RWPE2 (cell line): ENCODE measurements at regions not wholly inside any gene's neighbourhood (a gene's known extent, or its start where the extent isn't known, plus 50 kb on each side); places are given as distances from the start of the nearest gene placed in this dataset.

Experiments used
- ATAC-seq: fragments of 200-7000 bp; cut with Tn5 transposase; 3 replicates; pipeline ENCODE4 v1.9.1; 2021; ENCODE audit warnings: low read depth
- DNase-seq: peaks from one replicate; pipeline ENCODE4 v3.0.0-alpha.2; 2020; ENCODE audit warnings: low spot score
- H3K27ac ChIP-seq: fragments of 450-650 bp; 2 replicates; pipeline ENCODE4 v1.5.1; 2017; ENCODE audit warnings: mild to moderate bottlenecking; ENCODE audit not compliant: poor library complexity, severe bottlenecking
- H3K27me3 ChIP-seq: fragments of 250-450 bp; sonication (Bioruptor Pico); 2 replicates; pipeline ENCODE4 v1.5.1; 2021; ENCODE audit warnings: mild to moderate bottlenecking, moderate library complexity; ENCODE audit not compliant: insufficient read depth, poor library complexity, severe bottlenecking
- H3K36me3 ChIP-seq: fragments of 250-450 bp; sonication (Bioruptor Pico); 2 replicates; pipeline ENCODE4 v1.5.1; 2020; ENCODE audit warnings: low read depth, mild to moderate bottlenecking, moderate library complexity
- H3K4me1 ChIP-seq: fragments of 250-450 bp; sonication (Bioruptor Pico); 2 replicates; pipeline ENCODE4 v1.5.1; 2021; ENCODE audit warnings: mild to moderate bottlenecking, moderate library complexity; ENCODE audit not compliant: insufficient read depth, poor library complexity, severe bottlenecking
- H3K4me3 ChIP-seq: fragments of 250-450 bp; sonication (Bioruptor Pico); 2 replicates; pipeline ENCODE4 v1.5.1; 2021; ENCODE audit warnings: mild to moderate bottlenecking, moderate library complexity; ENCODE audit not compliant: severe bottlenecking
- H3K9me3 ChIP-seq: fragments of 250-450 bp; sonication (Bioruptor Pico); 2 replicates; pipeline ENCODE4 v1.5.1; 2021; ENCODE audit warnings: mild to moderate bottlenecking, moderate library complexity; ENCODE audit not compliant: severe bottlenecking
- CTCF ChIP-seq: fragments of 450-650 bp; IDR thresholded peaks from one replicate; pipeline ENCODE4 v1.5.1; 2017; ENCODE audit warnings: mild to moderate bottlenecking, moderate library complexity; ENCODE audit not compliant: poor library complexity, severe bottlenecking

- Histone ChIP-seq H3K36me3 (no peaks in the 10 kb centered on the region), H3K4me3 (no peak overlapping the region), H3K27ac (no peak overlapping the region), H3K4me1 (no peaks in the 10 kb centered on the region), H3K27me3 (no peaks in the 10 kb centered on the region), H3K9me3 (no peaks in the 10 kb centered on the region)
- no peak; the same call in 2 of the 3 replicates for ATAC-seq
- TF ChIP-seq CTCF: no peak
- DNase-seq: no peak
Observed at GRCh38 chr6:8215631-8216030, 113.3 kb upstream of the EEF1E1 start.

- Histone ChIP-seq H3K4me3 (no peak overlapping the region), H3K27me3 (no peaks in the 10 kb centered on the region), H3K27ac (no peak overlapping the region), H3K9me3 (no peaks in the 10 kb centered on the region), H3K36me3 (no peaks in the 10 kb centered on the region), H3K4me1 (no peaks in the 10 kb centered on the region)
- no peak for TF ChIP-seq CTCF
- ATAC-seq (no peak), DNase-seq (no peak)
Observed at GRCh38 chr6:8213995-8214394, 111.6 kb upstream of the EEF1E1 start.

GRCh38 chr6:8212720-8213434, 110.5 kb upstream of the EEF1E1 start:
- Histone ChIP-seq H3K4me1 (no peaks in the 10 kb centered on the region), H3K27ac (no peak overlapping the region), H3K27me3 (no peaks in the 10 kb centered on the region), H3K4me3 (no peak overlapping the region), H3K9me3 (no peaks in the 10 kb centered on the region), H3K36me3 (no peaks in the 10 kb centered on the region)
- DNase-seq: no peak
- TF ChIP-seq CTCF: no peak
- no peak for ATAC-seq

GRCh38 chr6:8207869-8208191, 105.5 kb upstream of the EEF1E1 start:
- Histone ChIP-seq H3K4me3 (no peak overlapping the region), H3K27ac (no peak overlapping the region), H3K27me3 (no peaks in the 10 kb centered on the region), H3K9me3 (no peaks in the 10 kb centered on the region), H3K4me1 (no peaks in the 10 kb centered on the region), H3K36me3 (no peaks in the 10 kb centered on the region)
- DNase-seq (no peak), ATAC-seq (no peak)
- TF ChIP-seq CTCF: no peak

GRCh38 chr6:8207191-8207868, 105.0 kb upstream of the EEF1E1 start:
- ATAC-seq (no peak), DNase-seq (no peak)
- Histone ChIP-seq H3K27ac (no peak overlapping the region), H3K4me3 (no peak overlapping the region), H3K36me3 (no peaks in the 10 kb centered on the region), H3K4me1 (no peaks in the 10 kb centered on the region), H3K27me3 (no peaks in the 10 kb centered on the region), H3K9me3 (no peaks in the 10 kb centered on the region)
- TF ChIP-seq CTCF: no peak
